ENCODE measurements at regions not wholly inside any gene's neighbourhood (a gene's known extent, or its start where the extent isn't known, plus 50 kb on each side); places are given as distances from the start of the nearest gene placed in this dataset.
"Not testable (repeated sequence)": the region's sequence is repeated elsewhere in the genome, so short reads cannot be mapped to it uniquely, and the experiment has no call there.

- POLR2A ChIA-PET; H3K27ac ChIP-seq (ENCODE audit: insufficient read depth in 1 of 2, low read depth in 1 of 2, low read length in 2 of 2, poor library complexity in 1 of 2, severe bottlenecking in 2 of 2); H3K9me3 ChIP-seq (ENCODE audit: control extremely low read depth in 1 of 5, control insufficient read depth in 4 of 5, insufficient read depth in 2 of 5, low read depth in 1 of 5, low read length in 4 of 5); H3K36me3 ChIP-seq (ENCODE audit: control insufficient read depth in 4 of 4, insufficient read depth in 4 of 4, low read length in 3 of 4); H3K4me1 ChIP-seq (ENCODE audit: control extremely low read depth in 1 of 4, control insufficient read depth in 4 of 4, insufficient read depth in 4 of 4, low read length in 3 of 4); H3K27me3 ChIP-seq (replicated peaks in 2 of 5; ENCODE audit: control insufficient read depth in 4 of 5, insufficient read depth in 5 of 5, low read length in 4 of 5); DNase-seq; CTCF ChIA-PET; H3K4me3 ChIP-seq (ENCODE audit: control insufficient read depth in 1 of 7, extremely low read depth in 1 of 7, insufficient read depth in 4 of 7, low read depth in 2 of 7, low read length in 6 of 7): not testable (repeated sequence)
- WGBS (ENCODE audit: insufficient coverage) = no CpG with 5 or more reads among the region's 32 CpGs
Observed at GRCh38 chr7:63555226-63555994, 443.2 kb upstream of the ZNF722 start.

DNA sequence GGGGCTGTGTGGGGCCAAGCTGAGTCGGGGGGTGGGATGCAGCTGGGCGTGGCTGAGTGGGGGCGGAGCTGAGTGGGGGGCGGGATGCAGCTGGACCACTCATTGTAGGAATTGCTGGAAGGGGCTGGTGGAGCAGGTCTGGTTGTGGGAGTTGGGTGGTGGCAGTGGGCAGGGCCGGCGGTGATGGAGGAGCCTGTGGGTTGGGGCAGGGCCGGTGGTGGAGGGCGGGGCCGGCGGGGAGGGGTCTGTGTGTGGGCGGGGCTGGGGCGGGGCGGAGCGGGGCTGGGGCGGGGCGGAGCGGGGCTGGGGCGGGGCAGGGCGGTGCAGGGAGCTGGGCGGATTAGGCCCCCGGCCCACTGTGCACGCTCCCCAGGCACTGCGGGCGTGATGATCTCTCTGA is 442.4 kb upstream of the ZNF722 start:
- H3K27me3 ChIP-seq (replicated peaks in 2 of 5; ENCODE audit: control insufficient read depth in 4 of 5, insufficient read depth in 5 of 5, low read length in 4 of 5); H3K27ac ChIP-seq (ENCODE audit: insufficient read depth in 1 of 2, low read depth in 1 of 2, low read length in 2 of 2, poor library complexity in 1 of 2, severe bottlenecking in 2 of 2); DNase-seq; H3K4me3 ChIP-seq (ENCODE audit: control insufficient read depth in 1 of 7, extremely low read depth in 1 of 7, insufficient read depth in 4 of 7, low read depth in 2 of 7, low read length in 6 of 7); CTCF ChIA-PET; H3K36me3 ChIP-seq (ENCODE audit: control insufficient read depth in 4 of 4, insufficient read depth in 4 of 4, low read length in 3 of 4); H3K9me3 ChIP-seq (ENCODE audit: control extremely low read depth in 1 of 5, control insufficient read depth in 4 of 5, insufficient read depth in 2 of 5, low read depth in 1 of 5, low read length in 4 of 5); POLR2A ChIA-PET; H3K4me1 ChIP-seq (ENCODE audit: control extremely low read depth in 1 of 4, control insufficient read depth in 4 of 4, insufficient read depth in 4 of 4, low read length in 3 of 4): not testable (repeated sequence)
- WGBS (ENCODE audit: insufficient coverage) = no CpG with 5 or more reads among the region's 24 CpGs

GRCh38 chr7:63559016-63559415 is 439.6 kb upstream of the ZNF722 start:
- H3K36me3 ChIP-seq (ENCODE audit: control insufficient read depth in 4 of 4, insufficient read depth in 4 of 4, low read length in 3 of 4); H3K4me3 ChIP-seq (ENCODE audit: control insufficient read depth in 1 of 7, extremely low read depth in 1 of 7, insufficient read depth in 4 of 7, low read depth in 2 of 7, low read length in 6 of 7); H3K4me1 ChIP-seq (ENCODE audit: control extremely low read depth in 1 of 4, control insufficient read depth in 4 of 4, insufficient read depth in 4 of 4, low read length in 3 of 4); CTCF ChIA-PET; H3K27me3 ChIP-seq (replicated peaks in 2 of 5; ENCODE audit: control insufficient read depth in 4 of 5, insufficient read depth in 5 of 5, low read length in 4 of 5); H3K9me3 ChIP-seq (ENCODE audit: control extremely low read depth in 1 of 5, control insufficient read depth in 4 of 5, insufficient read depth in 2 of 5, low read depth in 1 of 5, low read length in 4 of 5); DNase-seq; H3K27ac ChIP-seq (ENCODE audit: insufficient read depth in 1 of 2, low read depth in 1 of 2, low read length in 2 of 2, poor library complexity in 1 of 2, severe bottlenecking in 2 of 2); POLR2A ChIA-PET: not testable (repeated sequence)
- 100% methylated on average over 4 of the region's 12 CpGs for WGBS (ENCODE audit: insufficient coverage)

- H3K27me3 ChIP-seq (replicated peaks in 2 of 5; ENCODE audit: control insufficient read depth in 4 of 5, insufficient read depth in 5 of 5, low read length in 4 of 5); CTCF ChIA-PET; POLR2A ChIA-PET; H3K4me3 ChIP-seq (ENCODE audit: control insufficient read depth in 1 of 7, extremely low read depth in 1 of 7, insufficient read depth in 4 of 7, low read depth in 2 of 7, low read length in 6 of 7); H3K27ac ChIP-seq (ENCODE audit: insufficient read depth in 1 of 2, low read depth in 1 of 2, low read length in 2 of 2, poor library complexity in 1 of 2, severe bottlenecking in 2 of 2); H3K4me1 ChIP-seq (ENCODE audit: control extremely low read depth in 1 of 4, control insufficient read depth in 4 of 4, insufficient read depth in 4 of 4, low read length in 3 of 4); H3K9me3 ChIP-seq (ENCODE audit: control extremely low read depth in 1 of 5, control insufficient read depth in 4 of 5, insufficient read depth in 2 of 5, low read depth in 1 of 5, low read length in 4 of 5); H3K36me3 ChIP-seq (ENCODE audit: control insufficient read depth in 4 of 4, insufficient read depth in 4 of 4, low read length in 3 of 4); DNase-seq: not testable (repeated sequence)
- WGBS (ENCODE audit: insufficient coverage) = 92% methylated on average over 12 of the region's 27 CpGs
Observed at GRCh38 chr7:63559826-63560465, 438.7 kb upstream of the ZNF722 start.

DNA sequence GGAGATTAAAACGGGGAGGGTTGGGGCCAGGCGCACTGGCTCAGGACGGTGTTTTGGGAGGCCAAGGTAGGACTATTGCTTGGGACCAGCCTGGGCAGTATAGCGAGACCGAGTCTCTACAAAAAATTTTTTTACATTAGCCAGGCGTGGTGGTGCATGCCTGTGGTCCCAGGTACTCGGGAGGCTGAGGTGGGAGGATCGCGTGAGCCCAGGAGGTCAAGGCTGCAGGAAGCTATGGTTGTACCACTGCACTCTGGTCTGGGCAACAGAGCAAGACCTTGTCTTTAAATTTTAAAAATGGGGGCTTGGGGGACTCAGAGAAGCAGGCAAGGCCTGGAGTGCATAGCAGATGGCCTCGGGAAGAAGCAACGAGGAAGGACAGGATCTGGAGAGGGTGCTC is 436.7 kb upstream of the ZNF722 start:
- POLR2A ChIA-PET; H3K27me3 ChIP-seq (replicated peaks in 2 of 5; ENCODE audit: control insufficient read depth in 4 of 5, insufficient read depth in 5 of 5, low read length in 4 of 5); H3K27ac ChIP-seq (ENCODE audit: insufficient read depth in 1 of 2, low read depth in 1 of 2, low read length in 2 of 2, poor library complexity in 1 of 2, severe bottlenecking in 2 of 2); H3K36me3 ChIP-seq (ENCODE audit: control insufficient read depth in 4 of 4, insufficient read depth in 4 of 4, low read length in 3 of 4); DNase-seq; H3K4me3 ChIP-seq (ENCODE audit: control insufficient read depth in 1 of 7, extremely low read depth in 1 of 7, insufficient read depth in 4 of 7, low read depth in 2 of 7, low read length in 6 of 7); H3K4me1 ChIP-seq (ENCODE audit: control extremely low read depth in 1 of 4, control insufficient read depth in 4 of 4, insufficient read depth in 4 of 4, low read length in 3 of 4); CTCF ChIA-PET; H3K9me3 ChIP-seq (ENCODE audit: control extremely low read depth in 1 of 5, control insufficient read depth in 4 of 5, insufficient read depth in 2 of 5, low read depth in 1 of 5, low read length in 4 of 5): not testable (repeated sequence)
- WGBS (ENCODE audit: insufficient coverage) = no CpG with 5 or more reads among the region's 11 CpGs

DNA sequence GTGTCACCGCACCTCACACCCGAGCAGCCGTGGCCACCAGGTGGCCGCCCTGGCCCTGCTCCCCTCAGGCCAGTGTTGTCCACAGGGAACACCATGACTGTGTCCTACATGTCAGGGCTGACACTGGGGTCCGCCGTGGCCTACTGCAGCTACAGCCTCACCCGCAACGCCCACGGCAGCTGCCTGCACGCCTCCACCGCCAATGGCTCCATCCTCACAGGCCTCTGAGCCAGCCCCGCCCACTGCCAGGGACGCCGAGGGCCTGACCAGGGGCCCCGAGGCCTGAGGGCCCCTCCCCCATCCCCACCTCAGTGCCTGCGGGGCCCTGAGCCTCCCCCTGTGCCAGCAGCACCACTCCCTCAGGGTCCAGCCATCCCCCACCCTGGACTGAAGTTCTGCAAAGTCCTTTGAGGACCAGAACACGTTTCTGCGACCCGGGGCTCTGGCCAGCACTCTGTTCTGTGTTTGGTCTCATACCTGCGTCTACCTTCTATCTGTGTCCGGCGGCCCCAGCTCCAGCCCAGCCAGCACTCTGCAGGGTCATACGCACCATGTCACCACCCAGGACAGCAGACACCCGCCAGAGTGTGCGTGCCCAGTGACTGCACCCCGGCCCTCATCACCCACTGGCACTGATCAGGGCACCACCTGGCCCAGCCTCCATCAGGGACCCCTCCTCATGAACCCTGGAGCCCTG is 436.1 kb upstream of the ZNF722 start:
- H3K4me1 ChIP-seq (ENCODE audit: control extremely low read depth in 1 of 4, control insufficient read depth in 4 of 4, insufficient read depth in 4 of 4, low read length in 3 of 4); H3K4me3 ChIP-seq (ENCODE audit: control insufficient read depth in 1 of 7, extremely low read depth in 1 of 7, insufficient read depth in 4 of 7, low read depth in 2 of 7, low read length in 6 of 7); H3K9me3 ChIP-seq (ENCODE audit: control extremely low read depth in 1 of 5, control insufficient read depth in 4 of 5, insufficient read depth in 2 of 5, low read depth in 1 of 5, low read length in 4 of 5); POLR2A ChIA-PET; H3K36me3 ChIP-seq (ENCODE audit: control insufficient read depth in 4 of 4, insufficient read depth in 4 of 4, low read length in 3 of 4); H3K27me3 ChIP-seq (replicated peaks in 2 of 5; ENCODE audit: control insufficient read depth in 4 of 5, insufficient read depth in 5 of 5, low read length in 4 of 5); CTCF ChIA-PET; H3K27ac ChIP-seq (ENCODE audit: insufficient read depth in 1 of 2, low read depth in 1 of 2, low read length in 2 of 2, poor library complexity in 1 of 2, severe bottlenecking in 2 of 2); DNase-seq: not testable (repeated sequence)
- WGBS (ENCODE audit: insufficient coverage) = 100% methylated on average over 2 of the region's 26 CpGs

- POLR2A ChIA-PET; H3K36me3 ChIP-seq (ENCODE audit: control insufficient read depth in 4 of 4, insufficient read depth in 4 of 4, low read length in 3 of 4); DNase-seq; H3K4me1 ChIP-seq (ENCODE audit: control extremely low read depth in 1 of 4, control insufficient read depth in 4 of 4, insufficient read depth in 4 of 4, low read length in 3 of 4); H3K27ac ChIP-seq (ENCODE audit: insufficient read depth in 1 of 2, low read depth in 1 of 2, low read length in 2 of 2, poor library complexity in 1 of 2, severe bottlenecking in 2 of 2); H3K27me3 ChIP-seq (replicated peaks in 2 of 5; ENCODE audit: control insufficient read depth in 4 of 5, insufficient read depth in 5 of 5, low read length in 4 of 5); H3K4me3 ChIP-seq (ENCODE audit: control insufficient read depth in 1 of 7, extremely low read depth in 1 of 7, insufficient read depth in 4 of 7, low read depth in 2 of 7, low read length in 6 of 7); CTCF ChIA-PET; H3K9me3 ChIP-seq (ENCODE audit: control extremely low read depth in 1 of 5, control insufficient read depth in 4 of 5, insufficient read depth in 2 of 5, low read depth in 1 of 5, low read length in 4 of 5): not testable (repeated sequence)
- 89% methylated on average over 5 of the region's 31 CpGs for WGBS (ENCODE audit: insufficient coverage)
Observed at GRCh38 chr7:63563151-63563940, 435.3 kb upstream of the ZNF722 start.

All from common myeloid progenitor, CD34-positive (primary cell).